HCT116 (cell line): ENCODE measurements at regions not wholly inside any gene's neighbourhood (a gene's known extent, or its start where the extent isn't known, plus 50 kb on each side); places are given as distances from the start of the nearest gene placed in this dataset.

Source experiments
- ATAC-seq: fragments of 200-7000 bp; cut with Tn5 transposase; 2 replicates; pipeline ENCODE4 v1.9.1; 2020; ENCODE audit warnings: mild to moderate bottlenecking, moderate library complexity
- BruUV-seq: library from RNA; stranded (reverse); fragments of 400-500 nt; replicated peaks from 2 replicates; lab custom pipeline; 2021; lab: Mats Ljungman, UMichigan
- CTCF ChIA-PET: fragments of 300-600 bp; sonication (Branson Sonifier 250); formaldehyde crosslinking; loops from one replicate; lab custom pipeline; 2021; ENCODE audit warnings: antibody characterized with exemption; lab: Charles Lee
- POLR2A ChIA-PET: fragments of 300-600, 350-600 bp; sonication (Branson Sonifier 250); formaldehyde crosslinking; loops from one replicate; lab custom pipeline; 2021; ENCODE audit warnings: antibody characterized with exemption; lab: Charles Lee
- RAD21 ChIA-PET, 2 experiments: fragments of 300-600 bp; sonication (Branson Sonifier 250); formaldehyde crosslinking; loops; one replicate each; lab custom pipeline; 2023; ENCODE audit warnings: low total read pairs in 2 of 2; ENCODE audit not compliant: uncharacterized antibody in 2 of 2, unreplicated experiment in 2 of 2, low non-redundant PET in 1 of 2; lab: Charles Lee
- DNase-seq: peaks from one replicate; pipeline ENCODE4 v3.0.0-alpha.2; 2010; ENCODE audit warnings: low read depth, low spot score
- H2AFZ ChIP-seq: fragments of 200-600 bp; shearing (Covaris generic), sonication (generic); 2 replicates; pipeline ENCODE4 v1.6.1; 2017; ENCODE audit warnings: low read depth, mixed run types, mixed read lengths, antibody characterized with exemption, low read length; ENCODE audit not compliant: poor library complexity, severe bottlenecking
- H3K27ac ChIP-seq: 2 replicates; pipeline ENCODE4 v1.5.1; 2012; ENCODE audit warnings: low read depth, low read length
- H3K27me3 ChIP-seq: fragments of 200-600 bp; sonication (generic); 2 replicates; pipeline ENCODE4 v1.6.1; 2016; ENCODE audit warnings: mixed run types, low read length, mixed read lengths; ENCODE audit not compliant: insufficient read depth
- H3K36me3 ChIP-seq, 2 experiments: fragments of 200-500 bp in 1 of 2; fragments of 200-600 bp in 1 of 2; sonication (Bioruptor generic) in 1 of 2; sonication (generic) in 1 of 2; 2 replicates each; pipeline versions ENCODE4 v1.5.1 to v1.6.1; 2014 to 2016; ENCODE audit warnings: low read length in 2 of 2, inconsistent platforms in 1 of 2, mixed read lengths in 1 of 2, mixed run types in 1 of 2; ENCODE audit not compliant: insufficient read depth in 2 of 2, control insufficient read depth in 1 of 2
- H3K4me1 ChIP-seq, 2 experiments: fragments of 200-600 bp in 1 of 2; sonication (generic) in 1 of 2; 2 replicates each; pipeline versions ENCODE4 v1.5.1 to v1.6.1; 2012 to 2017; ENCODE audit warnings: low read length in 2 of 2, inconsistent platforms in 1 of 2, mild to moderate bottlenecking in 1 of 2, mixed read lengths in 1 of 2, mixed run types in 1 of 2, moderate library complexity in 1 of 2; ENCODE audit not compliant: insufficient read depth in 2 of 2, control insufficient read depth in 1 of 2
- H3K4me2 ChIP-seq: fragments of 200-600 bp; sonication (generic); 2 replicates; pipeline ENCODE4 v1.6.1; 2017; ENCODE audit warnings: mixed run types, low read length, mixed read lengths
- H3K4me3 ChIP-seq, 2 experiments: fragments of 200-600 bp in 1 of 2; sonication (generic) in 1 of 2; replicated peaks in 1 of 2; 2 replicates each; pipeline ENCODE4 v1.5.1; 2011 to 2016; ENCODE audit warnings: low read length in 2 of 2, control low read depth in 1 of 2, low read depth in 1 of 2, mild to moderate bottlenecking in 1 of 2, mixed read lengths in 1 of 2, mixed run types in 1 of 2
- H3K79me2 ChIP-seq: fragments of 200-600 bp; sonication (generic); 2 replicates; pipeline ENCODE4 v1.6.1; 2017; ENCODE audit warnings: mild to moderate bottlenecking, mixed run types, low read length, moderate library complexity, mixed read lengths; ENCODE audit not compliant: insufficient read depth
- H3K9ac ChIP-seq: fragments of 200-600 bp; sonication (generic); 2 replicates; pipeline ENCODE4 v1.6.1; 2016; ENCODE audit warnings: low read length, mixed read lengths
- H3K9me2 ChIP-seq: fragments of 200-600 bp; sonication (generic), shearing (Covaris generic); 2 replicates; pipeline ENCODE4 v1.6.1; 2017; ENCODE audit warnings: mixed run types, mild to moderate bottlenecking, moderate library complexity; ENCODE audit not compliant: insufficient read depth
- H3K9me3 ChIP-seq, 2 experiments: fragments of 200-500 bp in 1 of 2; fragments of 200-600 bp in 1 of 2; sonication (Bioruptor generic) in 1 of 2; sonication (generic) in 1 of 2; 2 replicates each; pipeline ENCODE4 v1.6.1; 2014 to 2017; ENCODE audit warnings: low read length in 2 of 2, mixed read lengths in 2 of 2, inconsistent platforms in 1 of 2, low read depth in 1 of 2, mild to moderate bottlenecking in 1 of 2, mixed run types in 1 of 2, moderate library complexity in 1 of 2; ENCODE audit not compliant: control insufficient read depth in 1 of 2, insufficient read depth in 1 of 2
- H4K20me1 ChIP-seq: fragments of 200-600 bp; sonication (generic), shearing (Covaris generic); 2 replicates; pipeline ENCODE4 v1.6.1; 2017; ENCODE audit warnings: mixed run types, mild to moderate bottlenecking, moderate library complexity; ENCODE audit not compliant: insufficient read depth
- CTCF ChIP-seq, 3 experiments: fragments of 200-600 bp in 1 of 3; sonication (generic) in 1 of 3; IDR thresholded peaks in 2 of 3; conservative IDR thresholded peaks in 1 of 3; 2 replicates each; pipeline ENCODE4 v1.5.1; 2012 to 2017; ENCODE audit warnings: low read depth in 2 of 3, low read length in 2 of 3, antibody characterized with exemption in 1 of 3, borderline replicate concordance in 1 of 3, control low read depth in 1 of 3, mild to moderate bottlenecking in 1 of 3, mixed read lengths in 1 of 3, mixed run types in 1 of 3, moderate library complexity in 1 of 3; ENCODE audit not compliant: insufficient read depth in 1 of 3
- ELF1 ChIP-seq: IDR thresholded peaks from 2 replicates; pipeline ENCODE4 v1.6.1; 2012; ENCODE audit warnings: low read depth, borderline replicate concordance
- JUND ChIP-seq: IDR thresholded peaks from 2 replicates; pipeline ENCODE4 v1.6.1; 2012
- MAX ChIP-seq: IDR thresholded peaks from 2 replicates; pipeline ENCODE4 v1.6.1; 2012
- POLR2AphosphoS5 ChIP-seq: IDR thresholded peaks from 2 replicates; pipeline ENCODE4 v1.6.1; 2011; ENCODE audit warnings: mild to moderate bottlenecking, low read depth, low read length, moderate library complexity
- SIN3A ChIP-seq: IDR thresholded peaks from 2 replicates; pipeline ENCODE4 v1.6.1; 2012; ENCODE audit warnings: low read depth
- TCF7L2 ChIP-seq: IDR thresholded peaks from 2 replicates; pipeline ENCODE4 v1.7.0; 2011; ENCODE audit warnings: borderline replicate concordance, inconsistent platforms; ENCODE audit not compliant: insufficient read depth, insufficient read length; ENCODE audit errors: extremely low read depth
- ZBTB33 ChIP-seq: IDR thresholded peaks from 2 replicates; pipeline ENCODE4 v1.6.1; 2011; ENCODE audit warnings: mild to moderate bottlenecking, low read length, moderate library complexity; ENCODE audit not compliant: insufficient replicate concordance; ENCODE audit errors: extremely low read depth
- intact Hi-C: fragments of 100-400 bp; cut with micrococcal nuclease; formaldehyde crosslinking; loops from 2 replicates; pipeline ENCODE4 v1.10.0; 2022

- intact Hi-C loops = no loop called here
- Histone ChIP-seq H3K9me2 (no peaks in the 10 kb centered on the region), H3K27me3 (no peaks in the 10 kb centered on the region), H3K9ac (no peak overlapping the region), H3K79me2 (no peaks in the 10 kb centered on the region), H2AFZ (no peak overlapping the region), H3K4me2 (no peak overlapping the region), H3K27ac (no peak overlapping the region), H3K9me3 (no peaks in the 10 kb centered on the region), H3K4me1 (peaks cover 0 to 2% of the 10 kb centered on the region in 2 experiments; a peak in 2 of 4 replicates), H3K36me3 (no peaks in the 10 kb centered on the region), H4K20me1 (no peaks in the 10 kb centered on the region), H3K4me3 (no peak overlapping the region)
- DNase-seq = no peak
- BruUV-seq = no TSS peak
- ChIA-PET RAD21 (no interaction called here), CTCF (no interaction called here), POLR2A (interaction anchor here (0.6 kb wide), 1 partner anchor 211 kb away, joined by 3 read pairs; no protein-coding TSS in a partner anchor)
- TF ChIP-seq SIN3A = no peak
- no peak for ATAC-seq
Measured at GRCh38 chr10:4028854-4029583, 244.0 kb upstream of the KLF6 start.

- no TSS peak for BruUV-seq
- ChIA-PET POLR2A (no interaction called here), CTCF (no interaction called here), RAD21 (no interaction called here)
- Histone ChIP-seq H3K27me3 (no peaks in the 10 kb centered on the region), H3K9me2 (no peaks in the 10 kb centered on the region), H3K79me2 (no peaks in the 10 kb centered on the region), H4K20me1 (no peaks in the 10 kb centered on the region), H3K4me1 (peaks cover 0 to 5% of the 10 kb centered on the region in 2 experiments; a peak in 2 of 4 replicates), H3K27ac (no peak overlapping the region), H3K9me3 (no peaks in the 10 kb centered on the region), H3K4me2 (no peak overlapping the region), H2AFZ (no peak overlapping the region), H3K9ac (no peak overlapping the region), H3K36me3 (no peaks in the 10 kb centered on the region), H3K4me3 (no peak overlapping the region)
- intact Hi-C loops = no loop called here
- TF ChIP-seq POLR2AphosphoS5 = no peak
- TF ChIP-seq CTCF (IDR thresholded peaks at IDR 0.05 in 2 of 3, conservative IDR thresholded peaks at IDR 0.05 in 1 of 3; ENCODE audit: borderline replicate concordance in 1 of 3, insufficient read depth in 1 of 3, low read depth in 2 of 3, low read length in 2 of 3) = no peak
- TF ChIP-seq ZBTB33 = no peak
- no peak for TF ChIP-seq ELF1
- TF ChIP-seq MAX = no peak
- TF ChIP-seq TCF7L2 = no peak
- TF ChIP-seq JUND = no peak
- no peak for TF ChIP-seq SIN3A
- DNase-seq (no peak), ATAC-seq (no peak)
Measured at GRCh38 chr10:4028027-4028471, 243.0 kb upstream of the KLF6 start.
